Hepatocyte (in vitro differentiated cells): ENCODE measurements at regions not wholly inside any gene's neighbourhood (a gene's known extent, or its start where the extent isn't known, plus 50 kb on each side); places are given as distances from the start of the nearest gene placed in this dataset.

Experiments used
- CTCF ChIP-seq: fragments of 200-600 bp; sonication (generic); IDR thresholded peaks from 2 replicates; pipeline ENCODE4 v1.5.1; 2016; ENCODE audit warnings: antibody characterized with exemption, mild to moderate bottlenecking; ENCODE audit not compliant: poor library complexity
- EZH2 ChIP-seq: fragments of 200-600 bp; sonication (generic); IDR thresholded peaks from 2 replicates; pipeline ENCODE4 v1.6.1; 2016; ENCODE audit warnings: antibody characterized with exemption, mild to moderate bottlenecking, borderline replicate concordance

- TF ChIP-seq CTCF (no peak), EZH2 (no peak)
Observed at GRCh38 chr3:70464465-70464864, 152.0 kb upstream of the MDFIC2 start.
